ENCODE measurements at regions not wholly inside any gene's neighbourhood (a gene's known extent, or its start where the extent isn't known, plus 50 kb on each side); places are given as distances from the start of the nearest gene placed in this dataset.

DNA sequence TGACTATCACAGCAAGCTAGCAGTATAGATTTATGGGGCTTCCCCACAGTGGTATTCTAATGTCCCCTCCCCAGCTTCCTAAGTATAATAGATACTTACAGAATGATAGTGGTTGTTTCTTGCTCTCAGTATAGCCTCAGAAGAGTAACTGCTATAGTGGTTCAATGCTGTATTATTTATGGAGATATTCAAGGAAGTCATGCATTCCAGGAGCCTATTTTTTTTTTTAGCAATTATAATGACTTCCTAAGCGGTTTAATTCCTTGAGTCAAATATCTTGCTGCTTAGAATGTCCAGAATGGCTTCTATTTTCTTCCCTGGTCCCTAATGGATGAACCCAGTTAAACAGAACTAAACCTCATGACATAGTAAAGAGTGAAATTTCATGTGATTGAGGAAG lies 451.5 kb upstream of the SEMA3D start:
- TF ChIP-seq ZNF274 (IDR thresholded peaks at IDR 0.05; ENCODE audit: low read depth, low read length) (no peak), SUZ12 (IDR thresholded peaks at IDR 0.05; ENCODE audit: extremely low read depth, insufficient read depth, insufficient read length) (no peak)
